NT2/D1 (cell line): ENCODE measurements at regions not wholly inside any gene's neighbourhood (a gene's known extent, or its start where the extent isn't known, plus 50 kb on each side); places are given as distances from the start of the nearest gene placed in this dataset.

Experiments used
- YY1 ChIP-seq: IDR thresholded peaks from 2 replicates; pipeline ENCODE4 v1.6.1; 2011; ENCODE audit not compliant: insufficient read length, insufficient read depth
- ZNF274 ChIP-seq: IDR thresholded peaks from 2 replicates; pipeline ENCODE4 v1.6.1; 2011; ENCODE audit warnings: mild to moderate bottlenecking, low read depth, low read length

GRCh38 chr3:177622520-177622919 lies 425.2 kb upstream of the TBL1XR1 start:
- no peak for TF ChIP-seq YY1
- TF ChIP-seq ZNF274: no peak
